ENCODE measurements at regions not wholly inside any gene's neighbourhood (a gene's known extent, or its start where the extent isn't known, plus 50 kb on each side); places are given as distances from the start of the nearest gene placed in this dataset.

DNA sequence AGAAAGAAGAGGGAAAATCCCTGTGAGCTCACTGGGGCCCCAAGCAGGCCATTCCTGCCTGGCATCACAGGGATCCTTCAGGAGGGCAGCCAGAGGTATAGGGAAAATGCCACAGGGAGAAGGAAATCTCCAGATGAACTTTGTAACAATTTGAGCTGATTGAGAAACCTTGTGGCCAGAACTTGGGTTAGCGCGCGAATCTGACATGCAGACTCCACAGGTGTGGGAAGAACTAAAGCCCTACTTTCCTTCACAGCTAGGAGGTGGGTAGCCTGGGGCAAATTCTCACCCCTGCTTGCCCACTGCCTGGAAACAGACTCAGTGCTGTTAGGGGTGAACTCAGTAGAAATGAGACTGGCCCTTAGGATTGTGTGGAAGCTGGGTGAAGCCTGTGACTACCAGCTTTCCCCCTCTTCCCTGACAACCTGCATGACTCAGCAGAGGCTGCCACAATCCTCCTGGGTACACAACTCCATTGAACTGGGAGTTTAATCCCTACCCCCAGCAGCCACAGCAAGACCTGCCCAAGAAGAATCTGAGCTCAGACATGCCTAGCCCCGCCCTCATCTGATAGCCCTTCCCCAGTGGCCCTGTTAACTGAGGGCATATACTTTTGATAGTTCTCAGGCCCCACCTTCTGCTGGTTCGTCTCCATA is 57.2 kb upstream of the USP9Y start:
- H3K4me3 Mint-ChIP-seq = no peak overlapping the region
- H3K4me1 Mint-ChIP-seq = no peaks in the 10 kb centered on the region
- ATAC-seq (replicated peaks; ENCODE audit: extremely low read depth, poor library complexity, severe bottlenecking) (no peak), DNase-seq (ENCODE audit: low spot score in 2 of 2) (no peak)
- no peaks in the 10 kb centered on the region for H3K9me3 Mint-ChIP-seq
- H3K36me3 Mint-ChIP-seq (ENCODE audit: insufficient read depth) = no peaks in the 10 kb centered on the region
- peaks cover 27% of the 10 kb centered on the region for H3K27me3 Mint-ChIP-seq
- no peak overlapping the region for H3K27ac Mint-ChIP-seq (ENCODE audit: low read depth)

DNA sequence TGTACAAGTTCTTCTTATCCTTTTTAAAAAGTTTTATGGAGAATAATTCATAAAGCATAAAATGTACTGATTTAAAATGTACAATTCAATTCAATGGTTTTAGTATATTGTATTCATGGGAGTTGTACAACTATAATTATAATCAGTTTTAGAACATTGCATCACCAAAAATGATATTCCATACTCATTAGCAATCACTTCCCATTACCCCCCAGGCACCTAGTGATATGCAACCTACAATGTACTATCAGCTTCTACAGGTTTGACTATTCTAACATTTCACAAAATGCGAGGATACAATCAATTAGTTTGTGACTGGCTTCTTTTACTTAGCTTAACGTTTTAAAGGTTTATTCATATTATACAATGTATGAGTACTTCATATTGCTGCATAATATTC is 49.9 kb upstream of the USP9Y start:
- no peak overlapping the region for H3K27ac Mint-ChIP-seq (ENCODE audit: low read depth)
- no peaks in the 10 kb centered on the region for H3K36me3 Mint-ChIP-seq (ENCODE audit: insufficient read depth)
- ATAC-seq (replicated peaks; ENCODE audit: extremely low read depth, poor library complexity, severe bottlenecking) (no peak), DNase-seq (ENCODE audit: low spot score in 2 of 2) (no peak)
- H3K4me1 Mint-ChIP-seq = no peaks in the 10 kb centered on the region
- no peak overlapping the region for H3K4me3 Mint-ChIP-seq
- H3K9me3 Mint-ChIP-seq = no peaks in the 10 kb centered on the region
- H3K27me3 Mint-ChIP-seq = no peaks in the 10 kb centered on the region

Data from central memory CD8-positive, alpha-beta T cell (primary cell).